KG1 (cell line): ENCODE measurements at regions not wholly inside any gene's neighbourhood (a gene's known extent, or its start where the extent isn't known, plus 50 kb on each side); places are given as distances from the start of the nearest gene placed in this dataset.
"Not testable (repeated sequence)": the region's sequence is repeated elsewhere in the genome, so short reads cannot be mapped to it uniquely, and the experiment has no call there.

Source experiments
- DNase-seq: peaks from one replicate; lab custom pipeline; 2025; lab: John Stamatoyannopoulos, UW

DNA sequence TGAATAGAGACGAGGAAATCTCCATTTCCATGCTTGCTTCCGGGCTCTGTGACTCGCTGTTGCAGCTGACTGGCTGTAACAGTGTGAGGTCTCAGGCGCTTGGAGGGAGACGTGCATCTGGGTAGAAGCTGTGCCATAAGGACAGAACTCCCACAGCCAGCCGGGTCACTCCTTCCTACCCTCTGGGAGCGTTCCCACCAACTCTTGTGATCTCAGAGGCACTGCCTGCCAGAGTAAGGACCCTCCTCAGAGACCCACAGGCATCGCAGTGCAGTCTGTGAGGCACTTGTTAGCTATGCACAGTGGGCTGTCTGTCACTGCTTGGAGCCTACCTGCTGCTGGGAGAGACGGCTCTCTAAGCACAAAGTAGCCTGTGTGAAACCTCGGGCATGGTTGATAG is 203.4 kb upstream of the SEMA6A start:
- no peak for DNase-seq

DNA sequence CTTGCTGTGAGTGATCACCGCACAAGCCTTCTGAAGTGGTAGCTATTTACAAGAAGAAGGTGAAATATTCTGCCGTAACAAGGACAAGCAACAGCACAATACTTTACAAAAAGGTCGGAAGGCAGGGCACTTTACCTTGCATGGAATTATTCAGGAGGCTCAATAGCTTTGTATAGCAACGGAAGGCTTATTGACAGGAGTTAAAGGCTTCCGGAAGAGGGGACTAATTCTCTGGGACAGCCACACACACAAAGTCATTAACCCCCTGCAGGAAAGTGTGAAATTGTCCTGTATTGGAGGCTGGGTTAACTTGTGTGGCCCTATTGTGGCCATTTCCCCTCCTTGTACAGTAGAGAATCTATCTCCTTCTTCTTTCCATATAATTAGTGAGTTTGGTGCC is 199.3 kb upstream of the SEMA6A start:
- DNase-seq: no peak

DNA sequence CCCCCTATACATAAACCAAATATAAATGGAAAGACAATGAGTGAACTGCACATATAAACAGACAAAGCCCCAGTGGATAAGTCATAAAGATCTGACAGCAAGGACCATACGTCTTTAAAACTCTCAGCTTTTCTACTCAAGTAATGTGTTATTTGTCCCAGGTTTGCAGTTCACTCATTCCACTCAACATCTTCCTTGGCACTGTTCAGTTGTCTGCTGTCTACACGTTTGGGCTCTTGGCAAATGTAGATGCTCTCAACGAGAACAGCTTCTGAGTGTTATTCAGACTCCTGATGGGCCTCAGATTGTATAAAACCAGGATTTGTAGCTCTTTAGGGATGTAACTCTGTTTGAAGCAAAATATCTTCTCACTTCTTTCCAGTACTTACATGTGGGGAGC is 198.2 kb upstream of the SEMA6A start:
- no peak for DNase-seq

DNA sequence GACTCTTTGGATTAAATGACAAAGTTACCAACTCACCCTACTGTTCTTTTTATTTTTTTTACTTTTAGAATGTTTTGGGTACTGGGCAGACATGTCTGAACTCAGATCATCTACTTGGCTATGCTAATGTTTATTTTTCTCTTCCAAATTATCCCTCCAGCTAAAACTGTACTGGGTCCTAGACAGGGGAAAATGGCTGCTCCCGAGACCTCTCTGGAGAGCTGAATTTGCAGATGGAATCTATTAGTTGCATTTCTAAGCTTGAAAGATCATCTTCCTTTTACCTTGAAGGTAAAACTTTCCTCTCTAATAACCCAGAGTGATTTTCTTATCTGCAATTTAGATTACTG is 197.5 kb upstream of the SEMA6A start:
- DNase-seq: no peak

DNA sequence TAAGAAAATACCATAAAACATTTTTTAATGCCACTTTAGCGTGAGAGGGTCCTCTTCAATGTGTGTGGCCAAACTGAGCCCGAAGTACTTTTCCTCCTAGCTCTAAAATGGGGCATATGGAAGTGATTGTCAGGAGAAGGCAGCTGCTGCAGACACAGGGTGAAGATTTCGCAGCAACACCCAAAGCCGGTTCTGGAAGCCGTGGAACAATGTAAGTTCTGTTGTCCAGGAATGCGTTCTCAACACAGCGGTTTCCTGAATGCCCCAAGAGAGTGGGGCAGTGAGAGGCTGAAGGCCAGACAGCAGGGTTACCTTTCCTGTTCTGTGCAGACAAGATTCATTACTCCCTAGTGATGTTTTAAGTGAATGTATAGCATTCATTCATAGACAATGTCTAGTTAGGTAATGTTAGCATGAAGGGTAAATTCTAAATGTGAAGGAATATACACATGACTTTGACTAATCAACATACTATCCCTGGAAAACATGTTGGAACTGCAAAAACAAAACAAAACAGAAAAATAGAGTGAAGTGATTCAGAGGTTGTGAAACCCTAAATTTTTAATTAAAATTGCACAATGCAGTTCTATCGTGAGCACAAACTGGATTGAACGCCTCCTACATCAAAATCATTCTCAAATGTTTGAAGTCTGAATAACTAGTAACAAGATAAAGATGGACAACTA is 197.0 kb upstream of the SEMA6A start:
- no peak for DNase-seq

DNA sequence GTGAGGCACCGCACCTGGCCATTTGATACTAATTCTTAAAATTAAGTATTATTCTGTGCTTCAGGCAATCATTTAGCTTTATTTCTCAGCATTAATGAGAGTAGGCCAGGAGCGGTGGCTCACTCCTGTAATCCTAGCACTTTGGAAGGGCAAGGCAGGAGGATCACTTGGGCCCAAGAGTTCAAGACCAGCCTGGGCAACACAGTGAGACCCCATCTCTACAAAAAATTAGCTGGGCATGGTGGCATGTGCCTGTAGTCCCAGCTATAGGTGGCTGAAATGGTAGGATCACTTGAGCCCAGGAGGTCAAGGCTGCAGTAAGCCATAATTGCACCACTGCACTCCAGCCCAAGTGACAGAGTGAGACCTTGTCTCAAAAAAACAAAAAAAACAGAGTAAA is 195.3 kb upstream of the SEMA6A start:
- not testable (repeated sequence) for DNase-seq

DNA sequence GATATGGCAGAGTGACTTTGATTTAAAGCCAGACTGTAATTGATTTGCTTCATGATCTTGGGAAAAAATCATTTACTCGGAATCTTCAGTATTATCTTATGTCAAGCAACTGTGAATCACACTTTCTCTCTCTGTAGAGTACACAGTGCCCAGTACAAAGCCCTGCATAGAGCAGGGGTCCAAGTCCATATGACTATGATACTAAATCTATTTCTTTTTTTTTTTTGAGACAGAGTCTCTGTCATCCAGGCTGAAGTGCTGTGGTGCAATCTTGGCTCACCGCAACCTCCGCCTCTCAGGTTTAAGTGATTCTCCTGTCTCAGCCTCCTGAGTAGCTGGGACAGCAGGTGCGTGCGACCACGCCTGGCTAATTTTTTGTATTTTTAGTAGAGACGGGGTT is 194.8 kb upstream of the SEMA6A start:
- no peak for DNase-seq

DNA sequence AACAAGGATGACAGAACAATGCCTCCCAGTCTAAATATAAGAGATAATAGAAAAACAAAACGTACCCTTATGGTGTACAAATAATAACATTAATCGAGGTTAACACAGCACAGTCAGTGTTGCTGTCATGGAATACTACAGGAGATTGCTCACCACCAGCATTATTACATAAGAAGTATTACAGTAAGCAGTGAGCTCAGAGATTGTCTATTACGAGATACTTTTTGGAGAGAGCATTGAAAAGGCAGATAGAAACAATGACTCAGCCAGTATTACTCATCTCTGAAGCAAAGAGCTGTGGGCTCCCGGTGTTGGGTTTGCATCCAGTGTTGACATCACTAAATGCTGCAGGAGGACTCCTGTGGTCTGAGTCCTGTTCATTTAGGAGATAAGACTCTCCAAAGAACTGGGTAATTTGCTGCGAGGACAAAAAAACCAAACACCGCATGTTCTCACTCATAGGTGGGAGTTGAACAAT is 191.9 kb upstream of the SEMA6A start:
- DNase-seq: no peak

DNA sequence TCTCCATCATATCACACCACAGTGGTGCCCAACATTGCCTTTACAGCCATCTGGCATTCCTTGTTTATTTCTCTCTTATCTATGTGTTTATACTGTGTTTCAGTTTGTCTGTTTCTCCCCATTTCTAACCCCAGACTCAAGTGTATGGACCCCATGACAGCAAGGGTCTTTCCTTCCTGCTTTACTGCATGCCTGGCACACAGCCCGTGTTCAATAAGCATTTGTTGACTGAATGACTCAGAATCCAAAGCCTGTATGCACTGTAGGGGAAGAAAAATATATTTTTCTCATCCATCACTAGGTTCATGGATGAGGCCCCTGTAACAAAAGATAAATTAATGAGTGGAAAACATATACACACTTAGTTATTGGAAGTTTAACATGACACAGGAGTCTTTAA is 190.8 kb upstream of the SEMA6A start:
- no peak for DNase-seq

DNA sequence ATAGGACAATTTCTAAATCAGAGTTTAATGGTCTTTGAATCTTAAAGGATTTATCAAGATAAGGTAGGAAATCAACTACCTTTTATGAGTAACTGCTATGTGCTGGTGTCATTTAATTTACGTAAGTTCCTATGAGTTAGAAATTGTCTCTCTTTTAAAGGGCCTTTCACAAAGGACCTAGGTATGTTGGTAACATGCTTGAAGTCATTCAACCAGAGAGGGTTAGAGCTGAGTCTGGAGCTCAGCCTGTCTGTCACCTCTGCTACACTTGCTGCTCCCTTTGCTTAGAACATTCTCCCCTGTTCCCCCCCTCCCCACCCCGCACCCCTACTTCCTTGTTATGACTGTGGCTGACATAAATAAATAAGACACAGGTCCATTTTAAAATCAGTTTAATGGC is 190.3 kb upstream of the SEMA6A start:
- no peak for DNase-seq

DNA sequence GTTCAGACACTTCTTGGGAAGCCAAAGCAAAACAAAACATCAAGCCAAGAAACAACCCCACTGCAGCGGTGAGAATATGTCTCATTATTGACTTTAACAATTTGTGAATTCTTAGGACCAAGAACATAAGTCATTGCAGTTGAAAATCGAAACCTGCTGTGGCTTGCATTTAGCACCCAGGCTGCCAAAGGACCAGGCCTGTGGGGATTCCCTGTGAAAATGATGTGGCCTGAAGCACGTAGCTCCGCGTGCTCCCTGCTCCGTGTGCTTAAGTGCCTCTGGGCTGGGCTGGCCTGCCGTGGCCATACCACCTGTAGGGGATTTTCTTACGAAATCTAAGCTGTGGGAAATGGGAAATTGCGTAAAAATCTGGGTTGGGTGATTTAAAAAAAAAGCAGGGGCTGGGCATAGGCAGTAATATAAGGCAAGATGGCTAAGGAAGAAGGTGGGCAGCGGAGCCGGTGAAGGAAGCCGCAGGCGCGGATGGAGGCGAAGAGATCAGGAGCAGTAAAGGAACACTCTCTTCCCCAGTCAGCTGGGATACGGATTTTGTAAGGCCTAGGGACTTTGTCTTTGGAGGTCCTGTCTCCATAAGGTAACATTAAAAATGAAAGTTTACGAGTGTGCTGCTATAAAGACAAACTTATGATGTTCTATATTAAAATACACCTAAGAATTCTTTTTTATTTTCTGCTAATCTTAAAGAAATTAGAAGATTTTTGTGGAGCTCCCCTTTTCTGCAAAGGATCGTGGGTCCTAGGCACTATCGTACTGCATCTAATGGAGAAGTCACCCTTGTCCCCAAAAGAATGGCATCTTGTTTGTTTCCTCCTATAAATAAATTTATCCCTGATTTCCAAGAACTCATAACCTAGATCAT is 189.6 kb upstream of the SEMA6A start:
- DNase-seq: no peak

DNA sequence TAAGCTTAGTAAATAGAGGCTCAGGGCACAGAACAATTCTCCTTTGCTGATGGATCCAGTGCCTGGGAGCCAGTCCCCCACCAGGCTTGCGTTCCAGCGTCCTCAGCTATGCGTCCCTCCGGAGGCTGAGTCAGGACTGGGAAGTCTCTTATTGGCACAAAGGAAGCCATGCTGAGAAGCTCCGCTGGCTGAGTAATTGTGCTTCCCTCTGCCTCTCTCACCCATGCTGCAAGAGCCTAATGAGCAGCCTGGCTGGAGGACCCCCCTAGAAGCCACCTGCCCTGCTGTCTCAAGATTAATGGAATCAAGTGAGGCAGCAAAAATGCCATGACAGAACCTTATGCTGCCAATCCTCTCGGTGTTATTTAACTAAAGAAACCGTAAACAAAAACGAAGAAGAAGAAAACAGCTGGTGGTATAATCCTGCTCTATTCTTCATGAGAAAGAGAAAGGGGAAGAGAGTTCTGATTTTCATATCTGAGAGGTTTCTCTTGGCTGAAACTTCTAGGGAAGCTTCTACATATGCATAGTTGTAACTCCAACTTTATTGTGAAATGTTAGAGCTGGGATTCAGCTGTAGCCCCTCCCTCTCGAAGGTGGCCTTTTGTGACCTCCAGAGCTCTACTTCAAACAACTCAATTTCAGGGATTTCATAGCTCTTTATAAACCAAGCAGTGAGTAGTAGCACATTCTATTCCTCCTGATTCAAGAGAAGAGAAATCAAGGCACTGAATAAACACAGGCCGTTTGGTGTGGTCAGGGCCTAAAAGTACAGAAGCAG is 185.4 kb upstream of the SEMA6A start:
- DNase-seq: no peak

DNA sequence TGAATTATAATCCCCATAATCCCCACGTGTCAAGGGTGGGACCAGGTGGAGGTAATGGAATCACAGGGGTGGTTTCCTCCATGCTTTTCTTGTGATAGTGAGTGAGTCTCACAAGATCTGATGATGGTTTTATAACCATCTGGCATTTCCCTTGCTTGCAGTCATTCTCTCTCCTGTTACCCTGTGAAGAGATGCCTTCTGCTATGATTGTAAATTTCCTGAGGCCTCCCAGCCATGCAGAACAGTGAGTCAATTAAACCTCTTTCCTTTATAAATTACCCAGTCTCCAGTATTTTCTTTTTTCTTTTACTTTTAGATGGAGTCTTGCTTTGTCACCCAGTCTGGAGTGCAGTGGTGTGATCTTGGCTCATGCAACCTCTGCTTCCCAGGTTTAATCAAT is 182.7 kb upstream of the SEMA6A start:
- DNase-seq: no peak

DNA sequence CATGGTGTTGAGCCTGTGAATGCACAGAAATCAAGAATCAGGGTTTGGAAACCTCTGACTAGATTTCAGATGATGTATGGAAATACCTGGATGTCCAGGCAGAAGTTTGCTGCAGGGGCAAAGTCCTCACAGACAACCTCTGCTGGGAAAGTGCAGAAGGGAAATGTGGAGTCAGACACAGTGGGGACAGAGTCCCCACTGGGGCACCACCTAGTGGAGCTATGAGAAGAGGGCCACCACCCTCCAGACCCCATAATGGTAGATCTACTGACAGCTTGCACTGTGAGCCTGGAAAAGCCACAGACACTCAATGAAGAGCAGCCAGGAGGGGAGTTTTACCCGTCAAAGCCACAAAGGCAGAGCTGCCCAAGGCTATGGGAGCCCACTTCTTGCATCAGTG is 181.9 kb upstream of the SEMA6A start:
- no peak for DNase-seq

DNA sequence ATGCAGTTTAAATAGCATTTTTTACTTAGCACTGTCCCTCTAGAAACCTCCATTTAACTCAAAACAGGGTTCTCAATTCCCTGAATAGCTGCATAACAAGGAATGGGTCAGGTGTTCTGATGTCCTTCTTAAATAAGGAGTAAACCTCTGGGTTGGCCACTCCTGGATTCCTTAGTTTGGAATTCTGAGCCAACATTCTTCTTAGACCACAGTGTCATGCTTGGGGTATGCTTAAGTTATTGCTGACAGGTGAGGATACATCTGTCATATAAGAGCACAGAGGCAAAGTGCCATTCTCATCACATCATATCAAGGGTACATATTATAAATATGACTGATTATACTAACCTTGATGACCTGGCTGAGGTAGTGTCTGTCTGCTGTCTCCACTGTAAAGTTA is 179.9 kb upstream of the SEMA6A start:
- no peak for DNase-seq

DNA sequence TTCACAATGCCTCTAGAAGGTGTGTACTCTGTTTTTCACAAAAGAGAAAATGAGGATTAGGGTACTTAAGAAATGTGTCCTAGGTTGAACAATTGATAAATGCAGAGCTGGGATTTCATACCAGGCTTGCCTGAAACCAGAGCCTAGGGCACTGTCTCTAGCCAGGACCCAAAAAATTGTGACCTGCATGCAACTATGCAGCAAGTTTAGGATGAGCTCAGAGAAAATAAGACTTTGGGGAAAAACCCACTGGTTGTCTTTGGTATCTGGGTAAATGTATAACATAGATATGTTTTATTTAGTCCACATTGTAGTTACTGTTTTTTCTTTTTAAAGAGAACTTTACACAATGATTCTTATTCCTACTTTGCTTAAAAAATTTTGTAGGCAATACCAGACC is 177.1 kb upstream of the SEMA6A start:
- DNase-seq: no peak

DNA sequence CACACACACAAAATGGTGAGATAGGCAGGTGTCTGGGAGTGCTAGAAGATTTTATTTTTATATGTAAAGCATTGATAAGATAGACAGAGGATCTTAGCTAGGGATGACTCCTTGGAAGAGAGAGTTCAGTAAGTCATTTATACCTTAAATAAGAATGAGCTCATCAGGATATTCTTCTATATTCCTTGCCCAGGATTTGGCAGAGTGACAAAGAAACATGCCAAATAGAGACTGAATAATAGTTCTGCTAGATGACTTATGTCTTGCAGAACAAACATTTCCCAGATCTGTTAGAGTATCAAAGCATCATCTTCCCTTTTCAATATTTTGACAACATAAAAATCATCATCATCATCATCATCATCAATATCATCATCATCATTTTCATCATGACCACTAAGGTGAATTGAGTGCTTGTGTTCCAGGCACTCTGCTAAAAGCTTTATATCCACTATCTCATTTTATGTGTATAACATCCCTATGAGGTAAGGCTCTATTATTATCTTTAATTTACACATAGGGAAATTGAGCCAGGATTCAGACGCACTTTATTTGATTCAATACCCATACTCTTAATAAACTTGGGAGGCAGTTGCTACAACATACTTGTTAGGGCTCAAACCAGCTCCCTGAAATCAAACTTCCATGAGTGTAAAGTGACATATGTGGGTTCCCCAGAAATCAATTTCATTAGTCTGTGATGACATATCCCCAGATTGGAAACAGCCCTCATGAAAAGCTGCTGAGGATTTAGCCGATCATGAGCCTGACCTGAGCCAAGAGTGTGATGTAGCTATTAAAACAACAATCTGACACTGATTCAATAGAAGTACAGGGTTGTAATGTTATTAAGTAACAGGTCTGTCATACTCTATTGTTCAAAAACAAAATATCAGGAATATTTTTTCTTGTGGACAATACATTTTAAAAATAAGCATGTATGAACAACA is 176.3 kb upstream of the SEMA6A start:
- no peak for DNase-seq

DNA sequence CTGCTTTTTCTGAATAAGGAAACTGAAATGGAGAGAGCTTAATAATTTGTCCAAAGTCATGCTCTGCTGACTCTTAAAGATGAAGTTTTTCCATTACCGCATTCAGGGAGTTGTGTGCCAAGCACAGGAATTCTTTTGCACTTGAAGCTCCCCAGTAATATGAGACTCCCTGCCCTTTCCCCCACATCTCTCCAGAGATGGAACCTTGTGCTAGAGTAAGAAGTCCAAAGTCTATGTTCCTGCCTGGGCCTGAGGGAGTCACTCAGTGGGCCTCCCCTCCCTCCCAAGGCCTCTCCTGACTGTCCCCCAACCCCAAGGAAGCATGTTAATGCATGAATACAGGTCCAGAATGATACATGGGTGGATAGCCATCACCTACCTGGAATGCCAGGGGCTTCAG is 173.3 kb upstream of the SEMA6A start:
- DNase-seq: no peak

DNA sequence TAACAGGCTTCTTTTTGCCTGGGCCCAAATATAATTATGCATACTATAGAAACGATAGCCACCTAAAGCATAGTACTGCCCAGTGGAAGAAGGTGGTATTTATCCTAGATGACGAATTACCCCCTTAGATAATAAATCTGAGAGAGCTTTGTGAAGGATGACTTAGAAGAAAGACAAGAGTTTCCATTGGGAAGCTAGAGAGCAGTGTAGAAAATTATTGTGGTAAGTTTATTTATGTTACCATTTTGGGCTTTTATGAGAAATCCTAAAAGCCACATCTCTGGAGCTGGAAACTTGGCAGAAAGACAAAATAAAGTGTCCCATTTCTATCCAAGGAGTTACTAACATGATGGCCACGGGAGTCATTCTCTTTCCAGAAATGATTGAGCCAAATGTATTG is 172.0 kb upstream of the SEMA6A start:
- DNase-seq: no peak

DNA sequence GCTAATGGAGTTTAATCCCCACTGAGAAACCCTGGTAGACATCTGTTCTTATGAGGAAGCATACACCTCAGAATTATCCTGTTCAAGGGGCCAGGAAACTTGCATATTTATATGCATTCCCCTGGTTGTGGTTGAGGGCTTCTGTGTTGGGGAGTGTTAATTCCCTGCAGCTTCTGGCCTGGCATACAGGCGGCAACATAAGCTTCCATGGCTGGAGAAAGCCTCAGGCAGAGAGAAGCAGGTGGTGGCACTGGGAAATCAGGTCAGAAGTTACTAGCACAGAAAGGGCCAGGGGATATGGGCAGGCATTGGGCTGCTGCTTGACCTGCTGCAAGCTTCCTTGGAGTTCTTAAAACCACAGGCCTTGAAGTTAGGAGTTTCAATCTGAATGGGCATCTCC is 166.1 kb upstream of the SEMA6A start:
- DNase-seq: no peak

DNA sequence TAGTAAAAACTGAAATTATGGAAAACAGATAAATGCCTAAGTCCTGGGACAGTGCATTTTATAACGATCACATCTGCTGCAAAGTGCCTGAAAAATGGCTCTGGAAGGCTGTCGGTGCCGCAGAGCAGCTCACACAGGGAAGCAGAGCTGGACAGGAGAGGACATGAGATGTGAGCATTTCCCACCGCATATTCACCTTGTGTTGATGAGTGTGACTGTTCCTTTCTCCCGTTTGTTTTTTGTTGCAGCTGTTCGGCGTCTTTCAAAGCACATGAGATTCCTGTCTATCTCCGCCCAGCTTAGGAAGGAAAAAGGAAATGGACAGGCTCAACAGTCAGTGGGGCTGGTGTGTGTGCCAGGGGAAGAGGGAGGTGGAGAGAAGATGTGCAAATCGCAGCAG is 164.9 kb upstream of the SEMA6A start:
- no peak for DNase-seq
